H7 (cell line): ENCODE measurements at regions not wholly inside any gene's neighbourhood (a gene's known extent, or its start where the extent isn't known, plus 50 kb on each side); places are given as distances from the start of the nearest gene placed in this dataset.
"Not testable (repeated sequence)": the region's sequence is repeated elsewhere in the genome, so short reads cannot be mapped to it uniquely, and the experiment has no call there.

Experiments used
- DNase-seq: peaks from one replicate; pipeline ENCODE4 v3.0.0; 2012
- H3K27me3 ChIP-seq: 2 replicates; pipeline ENCODE4 v1.6.0; 2011; ENCODE audit warnings: mild to moderate bottlenecking, low read length; ENCODE audit not compliant: control insufficient read depth, insufficient read depth
- H3K36me3 ChIP-seq: replicated peaks from 2 replicates; pipeline ENCODE4 v1.5.1; 2011; ENCODE audit warnings: low read length; ENCODE audit not compliant: control insufficient read depth, insufficient read depth
- H3K4me3 ChIP-seq: 2 replicates; pipeline ENCODE4 v1.5.1; 2011; ENCODE audit warnings: low read depth, mild to moderate bottlenecking, control low read depth, low read length, moderate library complexity; ENCODE audit not compliant: insufficient read depth

GRCh38 chr6:119742188-119742803, 392.7 kb upstream of the MAN1A1 start:
- H3K4me3 ChIP-seq: no peak overlapping the region
- no peaks in the 10 kb centered on the region for H3K27me3 ChIP-seq
- DNase-seq: peak; percentile 19
- H3K36me3 ChIP-seq: no peaks in the 10 kb centered on the region

- Histone ChIP-seq H3K27me3 (no peaks in the 10 kb centered on the region), H3K4me3 (no peak overlapping the region), H3K36me3 (no peaks in the 10 kb centered on the region)
- no peak for DNase-seq
These were observed 390.2 kb upstream of the MAN1A1 start for GRCh38 chr6:119739769-119740168.

- H3K36me3 ChIP-seq: no peaks in the 10 kb centered on the region
- no peak overlapping the region for H3K4me3 ChIP-seq
- no peak for DNase-seq
- H3K27me3 ChIP-seq: no peaks in the 10 kb centered on the region
These were observed 388.9 kb upstream of the MAN1A1 start for GRCh38 chr6:119738425-119738824.

- no peaks in the 10 kb centered on the region for H3K27me3 ChIP-seq
- no peak for DNase-seq
- no peak overlapping the region for H3K4me3 ChIP-seq
- H3K36me3 ChIP-seq: no peaks in the 10 kb centered on the region
These were observed 386.9 kb upstream of the MAN1A1 start for GRCh38 chr6:119736296-119737021.

GRCh38 chr6:119735530-119735929, 386.0 kb upstream of the MAN1A1 start:
- no peak for DNase-seq
- Histone ChIP-seq H3K27me3 (no peaks in the 10 kb centered on the region), H3K36me3 (no peaks in the 10 kb centered on the region), H3K4me3 (no peak overlapping the region)

GRCh38 chr6:119734227-119734626, 384.7 kb upstream of the MAN1A1 start:
- DNase-seq: no peak
- Histone ChIP-seq H3K36me3 (no peaks in the 10 kb centered on the region), H3K4me3 (no peak overlapping the region), H3K27me3 (no peaks in the 10 kb centered on the region)

- no peak overlapping the region for H3K4me3 ChIP-seq
- no peaks in the 10 kb centered on the region for H3K27me3 ChIP-seq
- no peaks in the 10 kb centered on the region for H3K36me3 ChIP-seq
- no peak for DNase-seq
These were observed 379.4 kb upstream of the MAN1A1 start for GRCh38 chr6:119728935-119729334.

GRCh38 chr6:119728220-119728750, 378.7 kb upstream of the MAN1A1 start:
- H3K4me3 ChIP-seq: no peak overlapping the region
- DNase-seq: no peak
- H3K27me3 ChIP-seq: no peaks in the 10 kb centered on the region
- no peaks in the 10 kb centered on the region for H3K36me3 ChIP-seq

GRCh38 chr6:119727504-119728219, 378.1 kb upstream of the MAN1A1 start:
- H3K4me3 ChIP-seq: no peak overlapping the region
- H3K27me3 ChIP-seq: no peaks in the 10 kb centered on the region
- H3K36me3 ChIP-seq: no peaks in the 10 kb centered on the region
- no peak for DNase-seq

GRCh38 chr6:119726912-119727311, 377.4 kb upstream of the MAN1A1 start:
- not testable (repeated sequence) for H3K36me3 ChIP-seq, H3K4me3 ChIP-seq, H3K27me3 ChIP-seq, DNase-seq

GRCh38 chr6:119726086-119726485, 376.5 kb upstream of the MAN1A1 start:
- H3K27me3 ChIP-seq: no peaks in the 10 kb centered on the region
- no peak for DNase-seq
- no peaks in the 10 kb centered on the region for H3K36me3 ChIP-seq
- no peak overlapping the region for H3K4me3 ChIP-seq

GRCh38 chr6:119720160-119720559, 370.6 kb upstream of the MAN1A1 start:
- H3K27me3 ChIP-seq: no peaks in the 10 kb centered on the region
- H3K36me3 ChIP-seq: no peaks in the 10 kb centered on the region
- H3K4me3 ChIP-seq: no peak overlapping the region
- no peak for DNase-seq

- Histone ChIP-seq H3K4me3 (no peak overlapping the region), H3K36me3 (no peaks in the 10 kb centered on the region), H3K27me3 (no peaks in the 10 kb centered on the region)
- DNase-seq: no peak
These were observed 368.4 kb upstream of the MAN1A1 start for GRCh38 chr6:119717942-119718341.

GRCh38 chr6:119716668-119717270, 367.2 kb upstream of the MAN1A1 start:
- Histone ChIP-seq H3K36me3 (no peaks in the 10 kb centered on the region), H3K4me3 (no peak overlapping the region), H3K27me3 (no peaks in the 10 kb centered on the region)
- DNase-seq: no peak
